Cardiac muscle cell (in vitro differentiated cells and primary cell): ENCODE measurements at regions not wholly inside any gene's neighbourhood (a gene's known extent, or its start where the extent isn't known, plus 50 kb on each side); places are given as distances from the start of the nearest gene placed in this dataset.
A peak's percentile ranks its signal among the peaks of the same experiment; 100 is the strongest.

Experiments used
- DNase-seq, 2 donors: peaks; one replicate each; pipeline versions ENCODE4 v3.0.0 to v3.0.0-alpha.2; 2010 to 2017; ENCODE audit warnings: low read depth in 1 of 2, low spot score in 1 of 2
- H3K27ac ChIP-seq: fragments of 200-600 bp; sonication (generic); 2 replicates; pipeline ENCODE4 v1.5.1; 2016
- H3K27me3 ChIP-seq: fragments of 200-600 bp; sonication (generic); 2 replicates; pipeline ENCODE4 v1.6.0; 2016; ENCODE audit warnings: control low read depth
- H3K36me3 ChIP-seq: fragments of 200-600 bp; sonication (generic); 2 replicates; pipeline ENCODE4 v1.5.1; 2016; ENCODE audit warnings: control low read depth
- H3K4me1 ChIP-seq: fragments of 200-600 bp; sonication (generic); 2 replicates; pipeline ENCODE4 v1.8.1; 2017; ENCODE audit warnings: low read depth, mild to moderate bottlenecking, mixed run types
- H3K4me3 ChIP-seq: fragments of 200-600 bp; sonication (generic); 2 replicates; pipeline ENCODE4 v1.5.1; 2016; ENCODE audit warnings: mild to moderate bottlenecking
- H3K9me3 ChIP-seq: fragments of 200-600 bp; sonication (generic); 2 replicates; pipeline ENCODE4 v1.5.1; 2017; ENCODE audit warnings: low read depth, mild to moderate bottlenecking, control low read depth
- TF ChIP-seq, protein P1 (sequence below): IDR thresholded peaks from 2 replicates; pipeline ENCODE4 v1.5.1; 2012; ENCODE audit warnings: low read depth, mild to moderate bottlenecking, low read length

DNA sequence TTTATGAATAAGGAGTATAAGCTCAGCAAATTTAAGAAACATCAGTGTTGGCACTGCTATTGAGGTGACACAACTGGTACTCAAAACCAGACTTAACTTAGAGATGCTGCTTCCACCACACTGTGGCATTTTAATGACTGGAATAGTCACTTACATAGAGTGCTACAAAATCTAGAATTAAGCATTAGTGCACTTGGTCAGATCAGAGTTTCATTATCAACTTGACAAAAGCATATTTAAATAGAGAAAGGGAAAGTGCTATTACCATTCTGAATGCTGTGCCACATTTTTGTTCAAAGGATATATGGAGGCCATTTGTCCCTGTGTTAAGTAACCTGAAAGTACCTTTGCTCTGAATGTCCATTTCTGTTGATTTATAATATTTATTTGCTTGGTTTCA is 800.7 kb upstream of the ALCAM start:
- H3K9me3 ChIP-seq, result no peaks in the 10 kb centered on the region
- no peak overlapping the region for H3K27ac ChIP-seq
- H3K36me3 ChIP-seq, result no peaks in the 10 kb centered on the region
- no peaks in the 10 kb centered on the region for H3K27me3 ChIP-seq
- TF ChIP-seq, protein P1, sequence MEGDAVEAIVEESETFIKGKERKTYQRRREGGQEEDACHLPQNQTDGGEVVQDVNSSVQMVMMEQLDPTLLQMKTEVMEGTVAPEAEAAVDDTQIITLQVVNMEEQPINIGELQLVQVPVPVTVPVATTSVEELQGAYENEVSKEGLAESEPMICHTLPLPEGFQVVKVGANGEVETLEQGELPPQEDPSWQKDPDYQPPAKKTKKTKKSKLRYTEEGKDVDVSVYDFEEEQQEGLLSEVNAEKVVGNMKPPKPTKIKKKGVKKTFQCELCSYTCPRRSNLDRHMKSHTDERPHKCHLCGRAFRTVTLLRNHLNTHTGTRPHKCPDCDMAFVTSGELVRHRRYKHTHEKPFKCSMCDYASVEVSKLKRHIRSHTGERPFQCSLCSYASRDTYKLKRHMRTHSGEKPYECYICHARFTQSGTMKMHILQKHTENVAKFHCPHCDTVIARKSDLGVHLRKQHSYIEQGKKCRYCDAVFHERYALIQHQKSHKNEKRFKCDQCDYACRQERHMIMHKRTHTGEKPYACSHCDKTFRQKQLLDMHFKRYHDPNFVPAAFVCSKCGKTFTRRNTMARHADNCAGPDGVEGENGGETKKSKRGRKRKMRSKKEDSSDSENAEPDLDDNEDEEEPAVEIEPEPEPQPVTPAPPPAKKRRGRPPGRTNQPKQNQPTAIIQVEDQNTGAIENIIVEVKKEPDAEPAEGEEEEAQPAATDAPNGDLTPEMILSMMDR, result no peak
- H3K4me3 ChIP-seq, result no peak overlapping the region
- DNase-seq, result no peak
- H3K4me1 ChIP-seq, result no peaks in the 10 kb centered on the region

DNA sequence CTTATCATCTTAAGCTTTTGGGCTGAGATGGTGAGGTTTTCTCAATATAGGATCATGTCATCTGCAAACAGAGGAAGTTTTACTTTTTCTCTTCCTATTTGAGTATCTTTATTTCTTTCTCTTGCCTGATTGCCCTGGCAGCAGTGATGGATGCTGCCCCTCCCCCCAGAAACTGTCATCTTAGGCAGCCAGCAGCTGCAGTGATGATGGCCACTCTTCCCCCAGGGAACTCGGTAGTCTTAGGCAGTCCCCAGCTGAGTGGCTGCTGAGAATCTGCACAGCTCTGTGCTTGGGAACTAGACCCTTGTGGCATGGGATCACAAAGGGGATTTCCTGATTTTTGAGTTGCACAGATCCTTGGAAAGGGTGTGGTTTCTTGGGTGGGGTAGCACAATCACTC is 791.1 kb upstream of the ALCAM start:
- Histone ChIP-seq H3K4me3 (no peak overlapping the region), H3K27ac (no peak overlapping the region), H3K36me3 (no peaks in the 10 kb centered on the region), H3K4me1 (no peaks in the 10 kb centered on the region), H3K9me3 (no peaks in the 10 kb centered on the region), H3K27me3 (no peaks in the 10 kb centered on the region)
- TF ChIP-seq, protein P1, result no peak
- no peak for DNase-seq

DNA sequence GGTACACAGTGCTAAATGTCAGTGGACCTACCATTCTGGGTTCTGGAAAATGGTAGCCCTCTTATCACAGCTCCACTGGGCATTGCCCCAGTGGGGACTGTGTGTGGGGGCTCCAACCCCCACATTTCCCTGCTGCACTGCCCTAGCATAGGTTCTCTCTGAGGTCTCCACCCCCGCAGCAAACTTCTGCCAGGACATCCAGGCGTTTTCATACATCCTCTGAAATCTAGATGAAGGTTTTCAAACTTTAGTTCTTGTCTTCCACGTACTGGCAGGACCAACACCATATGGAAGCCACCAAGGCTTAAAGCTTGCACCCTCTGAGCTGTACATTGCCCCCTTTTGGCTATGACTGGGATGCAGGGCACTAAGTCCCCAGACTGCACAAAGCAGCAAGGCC is 788.2 kb upstream of the ALCAM start:
- no peak for DNase-seq
- no peaks in the 10 kb centered on the region for H3K4me1 ChIP-seq
- no peaks in the 10 kb centered on the region for H3K36me3 ChIP-seq
- H3K4me3 ChIP-seq, result no peak overlapping the region
- H3K27me3 ChIP-seq, result no peaks in the 10 kb centered on the region
- TF ChIP-seq, protein P1, result no peak
- no peaks in the 10 kb centered on the region for H3K9me3 ChIP-seq
- no peak overlapping the region for H3K27ac ChIP-seq

DNA sequence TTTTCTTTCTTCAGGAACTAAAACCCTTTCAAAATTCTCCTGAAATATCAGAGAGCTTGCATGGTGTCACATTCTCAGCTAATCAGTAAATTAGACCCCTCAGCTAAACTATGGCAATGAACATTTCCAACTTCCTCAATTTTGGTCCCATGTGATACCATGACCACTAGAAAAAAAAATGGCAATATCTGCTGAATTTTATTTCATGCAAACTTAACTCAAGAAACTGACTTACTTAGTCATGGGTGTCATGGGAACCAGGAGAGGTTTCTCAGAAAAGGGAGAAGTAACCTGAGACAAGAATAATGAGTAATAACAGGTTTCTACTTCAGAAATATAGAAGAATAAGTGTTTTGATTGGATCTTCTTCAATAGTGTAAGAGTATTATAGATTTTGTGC is 784.6 kb upstream of the ALCAM start:
- Histone ChIP-seq H3K27ac (no peak overlapping the region), H3K4me1 (peaks cover under 1% of the 10 kb centered on the region), H3K27me3 (no peaks in the 10 kb centered on the region), H3K36me3 (no peaks in the 10 kb centered on the region), H3K4me3 (no peak overlapping the region), H3K9me3 (no peaks in the 10 kb centered on the region)
- DNase-seq, result no peak
- TF ChIP-seq, protein P1, result no peak

DNA sequence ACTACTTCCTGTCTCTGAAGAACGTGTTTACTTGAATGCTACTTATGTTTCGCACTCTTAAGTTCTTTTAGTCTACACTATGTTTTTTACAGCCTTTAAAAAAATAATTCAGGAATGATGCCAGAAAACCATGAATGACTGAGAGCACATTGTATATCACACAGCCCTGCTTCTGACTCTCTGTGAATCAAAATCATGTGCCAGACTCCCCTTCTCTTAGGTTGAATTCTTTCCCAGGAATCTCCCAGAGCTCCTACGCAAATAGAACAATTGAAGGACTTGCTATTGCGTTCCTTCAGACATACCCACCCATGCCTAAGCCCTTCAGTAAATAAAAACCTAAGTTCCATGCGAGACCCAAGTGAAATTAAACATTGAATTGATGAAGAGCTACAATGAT is 782.0 kb upstream of the ALCAM start:
- Histone ChIP-seq H3K27me3 (no peaks in the 10 kb centered on the region), H3K9me3 (no peaks in the 10 kb centered on the region), H3K27ac (no peak overlapping the region), H3K36me3 (no peaks in the 10 kb centered on the region), H3K4me1 (peaks cover 11% of the 10 kb centered on the region), H3K4me3 (no peak overlapping the region)
- DNase-seq, result peak in 1 of 2 donors; percentile 25
- TF ChIP-seq, protein P1, result no peak

DNA sequence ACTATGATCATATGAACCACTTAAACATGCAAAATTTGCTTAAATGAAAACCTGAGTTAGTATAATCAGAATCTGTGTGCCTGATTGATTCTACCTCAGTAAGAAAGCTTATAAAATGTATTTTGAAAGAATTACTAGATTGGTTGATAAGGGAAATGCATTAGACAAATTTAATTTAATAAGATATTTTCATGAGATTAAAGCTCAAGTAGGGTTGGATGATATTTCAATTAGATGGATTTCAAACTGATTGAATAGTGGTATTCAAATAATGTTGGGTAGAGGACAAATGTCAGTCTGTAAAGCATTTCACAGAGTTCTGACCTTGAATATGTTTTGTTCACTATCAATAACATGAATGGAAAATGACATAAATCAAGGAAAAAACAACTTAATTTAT is 780.4 kb upstream of the ALCAM start:
- H3K9me3 ChIP-seq, result no peaks in the 10 kb centered on the region
- no peaks in the 10 kb centered on the region for H3K27me3 ChIP-seq
- DNase-seq, result no peak
- H3K4me1 ChIP-seq, result peaks cover 11% of the 10 kb centered on the region
- TF ChIP-seq, protein P1, result no peak
- no peak overlapping the region for H3K27ac ChIP-seq
- no peak overlapping the region for H3K4me3 ChIP-seq
- H3K36me3 ChIP-seq, result no peaks in the 10 kb centered on the region
